NCI-H69 (cell line): ENCODE measurements at regions not wholly inside any gene's neighbourhood (a gene's known extent, or its start where the extent isn't known, plus 50 kb on each side); places are given as distances from the start of the nearest gene placed in this dataset.

ENCODE experiments used
- DNase-seq: peaks from one replicate; lab custom pipeline; 2025; lab: John Stamatoyannopoulos, UW

DNA sequence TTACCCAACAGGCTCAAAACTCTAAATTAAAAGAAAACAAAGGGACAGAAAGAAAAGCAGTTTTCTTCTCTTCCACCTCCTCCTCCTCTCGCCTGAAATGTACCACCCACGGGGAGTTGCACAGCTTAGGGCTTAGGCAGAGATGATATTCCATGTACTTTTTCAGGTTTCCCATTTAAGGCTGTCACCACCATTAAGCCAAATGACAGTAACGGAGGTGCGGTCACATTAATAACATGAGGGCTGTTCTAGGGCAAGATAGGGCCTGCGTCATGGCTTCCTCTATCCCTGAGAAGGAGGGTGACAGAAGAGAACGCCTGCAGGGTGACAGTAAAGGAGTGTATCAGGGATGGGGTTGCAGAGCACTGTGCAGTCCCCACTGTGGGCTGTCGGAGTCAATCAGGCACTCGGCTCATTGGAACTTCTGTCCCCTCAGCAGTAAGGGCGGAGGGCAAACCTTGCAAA is 51.7 kb upstream of the TJP1 start:
- DNase-seq = no peak

DNA sequence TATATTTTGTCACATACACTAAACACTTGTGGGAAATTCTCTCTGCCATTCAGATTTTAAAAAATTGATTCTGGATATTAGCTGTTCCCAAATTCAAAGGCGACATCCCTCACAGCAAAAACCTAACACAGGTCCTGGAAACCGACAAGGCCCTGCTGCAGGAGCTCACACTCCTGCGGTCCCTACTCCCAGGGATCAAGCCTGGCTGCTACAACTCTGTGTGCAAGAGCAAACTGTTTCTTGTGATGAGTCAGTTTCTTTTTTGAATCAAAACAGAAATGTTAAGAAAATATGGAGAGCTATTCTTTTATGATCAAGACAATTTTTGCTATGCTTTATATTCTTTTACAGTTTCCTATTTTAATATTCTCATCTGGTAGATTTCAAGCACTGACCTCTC is 51.0 kb upstream of the TJP1 start:
- DNase-seq = no peak

DNA sequence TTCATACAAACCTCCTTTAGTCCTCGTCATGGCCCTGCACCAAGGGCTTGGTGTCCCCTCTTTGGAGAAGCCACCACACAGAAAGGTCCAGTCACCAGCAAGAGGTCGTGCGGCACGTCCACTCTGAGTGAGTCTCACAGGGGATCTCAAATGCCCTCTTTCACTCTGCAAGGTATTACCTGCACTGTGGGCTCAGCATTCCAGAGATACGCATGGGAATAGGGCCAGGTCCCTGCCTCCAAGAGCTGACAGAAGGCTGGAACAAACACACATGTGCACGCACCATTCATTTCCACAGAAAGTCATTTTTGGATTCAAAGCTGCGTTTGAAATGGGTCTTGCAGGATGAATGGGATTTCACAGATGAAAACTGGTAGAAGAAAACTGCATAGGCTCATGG is 50.4 kb upstream of the TJP1 start:
- no peak for DNase-seq
